OCI-LY3 (cell line): ENCODE measurements at regions not wholly inside any gene's neighbourhood (a gene's known extent, or its start where the extent isn't known, plus 50 kb on each side); places are given as distances from the start of the nearest gene placed in this dataset.

Source experiments
- H2AFZ ChIP-seq: fragments of 200-600, 300-600 bp; shearing (Covaris generic); 2 replicates; pipeline ENCODE4 v1.6.0; 2014; ENCODE audit warnings: antibody characterized with exemption, low read depth, low read length
- H3K27ac ChIP-seq: fragments of 200-600, 300-600 bp; sonication (generic); 2 replicates; pipeline ENCODE4 v1.5.1; 2014; ENCODE audit warnings: mild to moderate bottlenecking, low read length, moderate library complexity, mixed read lengths
- H3K27me3 ChIP-seq: fragments of 200-600, 300-600 bp; sonication (generic); 2 replicates; pipeline ENCODE4 v1.6.1; 2014; ENCODE audit warnings: low read depth, low read length, mixed read lengths
- H3K36me3 ChIP-seq: fragments of 200-600, 300-600 bp; sonication (generic); replicated peaks from 2 replicates; pipeline ENCODE3; 2014; ENCODE audit warnings: low read depth, low read length, mixed read lengths
- H3K4me1 ChIP-seq: fragments of 300-600, 200-600 bp; sonication (generic); 2 replicates; pipeline ENCODE4 v1.6.1; 2014; ENCODE audit warnings: low read length, mixed read lengths
- H3K4me2 ChIP-seq: fragments of 200-600, 300-600 bp; sonication (generic); 2 replicates; pipeline ENCODE4 v1.6.1; 2014; ENCODE audit warnings: low read length, mixed read lengths
- H3K4me3 ChIP-seq: fragments of 300-600, 200-600 bp; sonication (generic); 2 replicates; pipeline ENCODE4 v1.5.1; 2014; ENCODE audit warnings: antibody characterized with exemption, mild to moderate bottlenecking, low read length, moderate library complexity
- H3K79me2 ChIP-seq: fragments of 300-600, 200-600 bp; shearing (Covaris generic); 2 replicates; pipeline ENCODE4 v1.6.1; 2014; ENCODE audit warnings: mild to moderate bottlenecking, low read length, mixed read lengths
- H3K9ac ChIP-seq: fragments of 300-600, 200-600 bp; shearing (Covaris generic); 2 replicates; pipeline ENCODE4 v1.6.0; 2014; ENCODE audit warnings: mild to moderate bottlenecking, low read length, moderate library complexity
- H3K9me3 ChIP-seq: fragments of 200-600, 300-600 bp; shearing (Covaris generic); 2 replicates; pipeline ENCODE4 v1.6.1; 2014; ENCODE audit warnings: low read length, mixed read lengths; ENCODE audit not compliant: insufficient read depth
- H4K20me1 ChIP-seq: fragments of 200-600, 300-600 bp; sonication (generic); 2 replicates; pipeline ENCODE4 v1.6.1; 2016; ENCODE audit warnings: low read length, mixed read lengths; ENCODE audit not compliant: insufficient read depth
- CTCF ChIP-seq: fragments of 200-600, 300-600 bp; sonication (generic); IDR thresholded peaks from 2 replicates; pipeline ENCODE4 v1.5.1; 2014; ENCODE audit warnings: antibody characterized with exemption, low read length, low read depth
- EZH2phosphoT487 ChIP-seq: fragments of 200-600 bp; shearing (Covaris generic); IDR thresholded peaks from 2 replicates; pipeline ENCODE4 v1.6.1; 2018; ENCODE audit warnings: antibody characterized with exemption, mixed run types, low read depth

- H3K4me3 ChIP-seq, result no peak overlapping the region
- H3K36me3 ChIP-seq, result no peaks in the 10 kb centered on the region
- peaks cover 4% of the 10 kb centered on the region; the same call in 1 of the 2 replicates for H3K4me1 ChIP-seq
- H3K9me3 ChIP-seq, result no peaks in the 10 kb centered on the region
- H3K9ac ChIP-seq, result no peak overlapping the region
- H2AFZ ChIP-seq, result no peak overlapping the region
- no peaks in the 10 kb centered on the region for H3K79me2 ChIP-seq
- no peak overlapping the region for H3K27ac ChIP-seq
- H3K4me2 ChIP-seq, result no peak overlapping the region
- no peak for TF ChIP-seq EZH2phosphoT487
- TF ChIP-seq CTCF, result no peak
- H4K20me1 ChIP-seq, result no peaks in the 10 kb centered on the region
- no peaks in the 10 kb centered on the region for H3K27me3 ChIP-seq
These were observed 649.2 kb downstream of the MMUT start for GRCh38 chr6:48813836-48814235.

GRCh38 chr6:48809700-48810099 is 653.4 kb downstream of the MMUT start:
- TF ChIP-seq EZH2phosphoT487, result no peak
- TF ChIP-seq CTCF, result no peak
- Histone ChIP-seq H3K4me3 (no peak overlapping the region), H3K9me3 (no peaks in the 10 kb centered on the region), H3K36me3 (no peaks in the 10 kb centered on the region), H3K27me3 (no peaks in the 10 kb centered on the region), H3K4me1 (no peaks in the 10 kb centered on the region), H3K27ac (no peak overlapping the region), H3K9ac (no peak overlapping the region), H4K20me1 (no peaks in the 10 kb centered on the region), H3K4me2 (no peak overlapping the region), H2AFZ (0 out of 2 replicates have a peak overlapping the region, but pooled peaks have one; percentile 6), H3K79me2 (no peaks in the 10 kb centered on the region)

GRCh38 chr6:48809245-48809644 is 653.8 kb downstream of the MMUT start:
- Histone ChIP-seq H3K4me2 (no peak overlapping the region), H2AFZ (0 out of 2 replicates have a peak overlapping the region, but pooled peaks have one; percentile 6), H3K9ac (no peak overlapping the region), H3K9me3 (no peaks in the 10 kb centered on the region), H3K79me2 (no peaks in the 10 kb centered on the region), H3K36me3 (no peaks in the 10 kb centered on the region), H3K27ac (no peak overlapping the region), H4K20me1 (no peaks in the 10 kb centered on the region), H3K27me3 (no peaks in the 10 kb centered on the region), H3K4me3 (no peak overlapping the region), H3K4me1 (no peaks in the 10 kb centered on the region)
- TF ChIP-seq CTCF (no peak), EZH2phosphoT487 (no peak)

- no peaks in the 10 kb centered on the region for H3K9me3 ChIP-seq
- no peak overlapping the region for H3K27ac ChIP-seq
- no peak overlapping the region for H3K4me2 ChIP-seq
- no peak overlapping the region for H3K9ac ChIP-seq
- H3K4me1 ChIP-seq, result no peaks in the 10 kb centered on the region
- TF ChIP-seq CTCF (no peak), EZH2phosphoT487 (no peak)
- no peak overlapping the region for H3K4me3 ChIP-seq
- H4K20me1 ChIP-seq, result no peaks in the 10 kb centered on the region
- H3K27me3 ChIP-seq, result no peaks in the 10 kb centered on the region
- H2AFZ ChIP-seq, result no peak overlapping the region
- no peaks in the 10 kb centered on the region for H3K79me2 ChIP-seq
- no peaks in the 10 kb centered on the region for H3K36me3 ChIP-seq
These were observed 664.8 kb downstream of the MMUT start for GRCh38 chr6:48798296-48798695.
